HG03457 (cell line): ENCODE measurements at regions not wholly inside any gene's neighbourhood (a gene's known extent, or its start where the extent isn't known, plus 50 kb on each side); places are given as distances from the start of the nearest gene placed in this dataset.

Experiments used
- ATAC-seq: cut with Tn5 transposase; IDR thresholded peaks from one replicate; pipeline ENCODE4 v1.9.1; 2021; ENCODE audit warnings: moderate number of reproducible peaks; ENCODE audit not compliant: unreplicated experiment

DNA sequence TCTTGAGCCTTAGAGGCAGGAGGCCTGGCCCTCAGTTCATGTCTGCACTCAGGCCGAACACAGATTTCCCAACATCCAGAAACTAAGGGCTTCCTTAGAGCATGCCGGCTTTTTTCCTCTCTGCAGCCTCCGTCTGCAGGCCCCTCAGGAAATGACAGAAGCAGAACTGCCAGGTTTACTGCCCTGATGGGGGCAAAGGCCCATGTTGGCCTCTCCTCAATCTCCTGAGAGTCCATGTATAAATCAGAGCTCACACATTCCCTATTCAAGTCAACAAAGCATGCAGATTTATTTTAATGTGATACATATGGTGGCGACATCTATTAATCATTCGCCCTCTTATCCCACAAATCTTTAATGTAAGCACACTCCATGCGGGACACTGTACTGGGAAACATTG, 475.6 kb upstream of the HS6ST1 start:
- ATAC-seq = no peak

DNA sequence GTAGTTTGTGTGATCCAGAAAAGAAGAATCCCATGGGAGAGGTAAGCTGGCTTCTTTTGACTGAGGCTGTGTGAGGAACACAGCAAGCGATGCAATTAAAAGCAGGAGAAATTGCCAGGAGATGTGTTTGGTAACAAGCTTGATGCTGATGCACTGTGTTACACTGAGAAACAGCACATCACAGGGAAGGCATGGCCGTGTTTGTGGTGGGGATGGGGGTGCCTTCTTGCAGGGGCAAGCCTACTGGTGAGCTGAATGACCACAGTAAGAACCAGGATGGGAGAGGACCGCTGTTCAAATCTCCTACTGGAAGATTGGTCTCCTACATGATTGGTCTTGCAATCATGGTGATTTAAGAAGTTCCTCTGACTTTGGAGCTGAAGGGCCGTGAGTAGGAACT, 477.7 kb upstream of the HS6ST1 start:
- no peak for ATAC-seq

DNA sequence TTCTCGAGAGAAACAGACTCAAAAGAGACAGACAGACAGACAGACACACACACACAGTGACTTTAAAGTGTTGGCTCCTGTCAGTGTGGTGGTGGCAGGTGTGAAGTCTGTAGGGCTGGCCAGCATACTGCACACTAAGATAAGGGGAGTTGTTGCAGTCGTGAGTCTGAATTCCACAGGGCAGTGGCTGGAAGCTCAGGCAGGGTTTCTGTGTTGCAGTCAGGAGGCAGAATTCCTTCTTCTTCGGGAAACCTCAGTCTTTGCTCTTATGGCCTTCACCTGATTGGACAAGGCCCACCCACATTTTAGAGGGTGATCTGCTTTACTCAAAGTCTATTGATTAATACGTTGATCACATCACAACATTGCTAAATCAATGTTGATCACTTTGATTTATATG, 478.4 kb upstream of the HS6ST1 start:
- no peak for ATAC-seq

DNA sequence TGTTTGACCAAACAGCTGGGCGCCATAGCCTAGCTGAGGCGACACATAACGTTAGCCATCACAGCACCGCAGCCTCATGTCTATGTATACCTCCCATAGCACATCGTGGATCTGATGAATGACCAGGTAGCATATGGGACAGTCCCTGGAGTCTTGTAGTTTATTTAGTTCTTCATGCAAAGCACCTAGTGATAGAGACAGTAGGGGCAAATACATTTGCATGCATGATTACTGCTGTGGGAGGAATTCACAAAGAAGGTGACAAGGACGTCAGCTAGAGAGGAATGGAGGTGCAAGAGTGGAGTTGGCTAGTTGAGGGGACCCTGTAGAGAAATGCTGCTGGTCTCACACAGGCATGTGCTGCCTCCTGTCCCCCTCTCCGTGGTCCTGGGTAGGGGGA, 478.9 kb upstream of the HS6ST1 start:
- no peak for ATAC-seq

DNA sequence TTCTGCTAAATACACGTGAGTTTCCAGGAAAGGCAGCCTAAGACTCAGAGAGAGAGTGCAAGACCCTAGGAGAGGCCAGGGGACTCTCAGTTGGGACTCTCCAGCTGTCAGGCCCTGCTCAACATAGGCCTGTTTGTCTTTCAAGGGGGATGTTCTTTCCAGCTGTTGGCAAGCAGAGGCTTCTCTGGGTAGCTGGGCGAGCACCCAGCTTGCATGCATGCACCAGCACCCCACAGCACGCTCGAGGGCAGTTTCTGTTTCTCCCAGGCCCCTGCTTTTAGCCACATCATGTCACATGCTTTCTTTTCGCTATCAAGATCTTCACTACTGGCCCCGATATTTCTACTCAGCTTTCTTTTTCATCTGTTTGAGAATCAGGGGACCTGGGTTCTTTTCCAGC, 479.3 kb upstream of the HS6ST1 start:
- no peak for ATAC-seq

DNA sequence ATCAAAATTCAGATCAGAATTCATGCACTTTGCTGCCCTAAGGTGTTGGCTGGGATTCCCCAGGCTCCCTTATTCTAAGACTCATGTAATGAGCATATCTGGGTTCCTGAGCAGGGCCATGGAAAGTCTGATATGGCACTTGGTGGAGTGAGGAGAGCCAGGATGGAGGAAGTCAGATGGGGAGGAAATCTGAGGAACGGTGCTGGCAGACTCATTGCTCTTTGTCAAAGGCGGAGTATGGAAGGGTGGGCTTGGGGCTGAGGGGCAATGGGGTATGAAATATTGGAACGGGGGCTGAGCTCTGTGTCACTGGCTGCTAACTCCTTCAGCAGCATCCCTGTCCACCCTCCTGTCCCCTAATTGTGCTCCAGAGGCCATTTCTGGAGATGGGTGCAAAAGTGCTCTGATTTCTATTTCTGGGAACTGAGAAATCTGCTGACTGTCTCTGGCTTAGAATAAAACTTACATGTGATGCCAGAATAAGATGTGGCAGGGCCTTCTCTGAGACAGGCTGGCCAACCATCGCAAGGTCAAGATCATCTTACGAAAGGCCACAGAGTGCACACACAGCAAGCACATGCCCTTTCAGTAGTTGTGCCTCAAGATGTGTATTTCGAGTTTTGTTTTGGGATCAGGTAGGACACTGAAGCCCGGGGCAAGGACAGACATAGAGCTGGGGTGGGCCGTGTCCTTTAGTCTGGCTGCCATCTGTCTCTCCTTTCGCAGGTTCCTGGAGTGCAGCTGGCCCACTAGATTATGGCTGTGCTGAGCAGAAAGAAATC, 480.0 kb upstream of the HS6ST1 start:
- no peak for ATAC-seq

DNA sequence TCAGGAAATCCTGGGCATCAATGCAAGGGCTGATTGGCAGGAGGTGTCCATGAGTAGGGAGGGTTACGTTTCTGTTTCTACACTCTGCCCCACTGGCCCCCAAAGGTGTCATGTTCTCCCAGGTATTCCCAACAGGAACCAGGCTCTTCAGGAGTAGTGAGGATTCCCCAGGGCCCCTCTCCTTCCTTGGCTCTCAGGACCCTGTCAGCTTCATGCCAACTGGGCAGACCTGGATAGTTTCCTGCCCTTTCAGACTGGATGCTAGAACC, 480.6 kb upstream of the HS6ST1 start:
- ATAC-seq = no peak

DNA sequence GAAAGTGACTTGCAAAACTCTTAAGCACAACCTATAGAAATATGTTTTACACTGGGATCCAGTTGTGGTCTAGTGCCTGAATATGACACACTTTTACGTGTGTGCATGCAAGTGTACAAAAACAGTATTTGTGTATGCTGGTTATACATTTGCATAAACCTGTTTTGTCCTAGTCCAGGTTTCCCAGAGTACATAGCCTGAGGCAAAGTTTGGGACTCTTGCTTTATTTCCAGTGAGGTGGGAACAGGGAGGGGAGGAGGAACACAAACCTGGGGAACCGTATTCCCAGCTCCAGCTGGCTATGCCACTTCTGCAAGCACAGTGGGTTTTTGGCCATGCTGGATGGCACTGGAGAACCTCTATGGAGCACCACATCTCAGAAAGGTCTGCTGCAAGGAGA, 481.1 kb upstream of the HS6ST1 start:
- no peak for ATAC-seq

DNA sequence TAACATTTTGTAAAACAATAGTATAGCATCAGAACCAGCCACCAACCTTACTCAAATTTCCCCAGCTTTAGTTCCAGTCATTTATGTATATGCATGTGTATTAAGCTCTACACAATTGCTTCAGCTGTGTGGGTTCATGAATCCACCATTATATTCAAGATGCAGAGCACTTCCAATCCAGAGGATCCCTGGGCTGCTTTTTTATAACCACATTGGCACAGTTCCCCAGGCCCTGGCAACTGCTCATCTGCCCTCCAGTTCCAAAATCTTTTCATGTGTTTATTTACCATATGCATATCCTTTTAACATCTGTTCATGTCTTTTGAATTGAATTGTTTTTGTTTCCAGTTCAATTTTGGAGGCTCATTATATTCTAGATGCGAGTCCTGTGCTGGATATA, 482.9 kb upstream of the HS6ST1 start:
- no peak for ATAC-seq

DNA sequence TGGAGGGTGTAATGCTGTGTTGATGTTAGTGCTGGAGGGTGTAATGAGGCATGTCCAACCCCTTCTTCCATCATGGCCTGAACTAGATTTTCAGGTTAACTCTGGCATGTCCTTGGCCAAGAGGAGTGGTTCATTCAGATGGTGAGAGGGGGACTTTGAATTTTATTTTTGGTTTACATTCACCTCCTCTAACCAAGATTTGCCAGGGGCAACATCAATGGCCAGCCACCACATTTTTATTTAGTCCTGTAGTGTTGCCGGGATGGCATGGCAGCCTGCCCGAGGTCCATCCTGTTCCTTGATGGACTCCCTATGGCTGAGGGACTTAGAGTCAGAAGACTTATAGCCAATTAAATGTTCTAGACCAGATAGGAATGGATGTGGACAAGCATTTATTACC, 484.6 kb upstream of the HS6ST1 start:
- no peak for ATAC-seq

DNA sequence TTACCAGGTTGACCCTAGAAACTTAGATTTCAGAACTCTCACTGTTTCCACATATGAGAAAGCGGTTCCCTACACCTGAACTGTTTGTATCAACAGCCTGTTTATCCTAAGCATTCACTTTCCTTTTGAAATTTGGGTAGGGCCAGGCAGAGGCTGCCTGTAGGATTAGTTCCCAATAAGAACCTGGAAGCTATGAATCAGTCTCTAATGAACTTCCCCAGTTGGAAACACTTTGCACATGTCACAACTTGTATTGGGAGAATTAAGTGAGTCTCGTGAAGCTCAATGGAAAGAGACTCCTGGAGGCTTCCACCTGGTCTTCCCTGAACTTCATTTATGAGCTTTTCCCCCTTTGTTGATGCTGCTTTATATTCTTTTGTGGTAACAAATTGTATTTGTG, 486.6 kb upstream of the HS6ST1 start:
- ATAC-seq = no peak

DNA sequence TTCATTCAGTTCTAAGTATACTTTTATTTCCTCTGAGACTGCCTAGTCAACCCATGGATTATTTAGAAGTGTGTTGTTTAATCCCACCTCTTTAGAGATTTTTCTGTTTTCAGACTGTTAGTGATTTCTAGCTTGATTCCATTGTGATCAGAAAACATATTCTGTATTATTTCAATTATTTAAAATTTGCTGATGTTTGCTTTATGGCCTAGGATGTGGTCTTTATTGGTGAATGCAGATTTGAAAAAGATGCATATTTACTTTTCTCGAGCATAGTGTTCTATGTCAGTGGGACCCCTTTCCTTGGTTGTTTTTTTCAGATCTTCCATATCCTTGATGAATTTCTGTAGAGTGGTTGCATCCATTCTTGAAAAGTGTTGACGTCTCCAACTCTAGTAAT, 487.2 kb upstream of the HS6ST1 start:
- ATAC-seq = no peak

DNA sequence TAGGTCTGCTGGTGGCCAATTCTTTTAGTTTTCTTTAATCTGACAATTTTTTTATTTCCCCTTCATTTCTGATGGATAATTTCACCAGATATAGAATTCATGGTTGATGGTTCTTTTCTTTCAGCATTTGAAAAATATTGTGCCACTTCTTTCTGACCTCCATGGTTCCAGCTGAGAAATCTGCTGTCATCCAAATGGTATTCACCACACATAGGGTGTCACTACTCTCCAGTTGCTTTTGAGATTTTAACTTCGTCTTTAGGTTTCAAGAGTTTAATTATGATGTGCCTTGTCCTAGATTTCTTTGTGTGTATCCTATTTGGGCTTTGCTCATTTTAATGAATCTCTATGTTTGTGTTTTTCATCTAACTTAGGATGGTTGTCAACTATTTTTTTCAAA, 488.6 kb upstream of the HS6ST1 start:
- ATAC-seq = no peak

DNA sequence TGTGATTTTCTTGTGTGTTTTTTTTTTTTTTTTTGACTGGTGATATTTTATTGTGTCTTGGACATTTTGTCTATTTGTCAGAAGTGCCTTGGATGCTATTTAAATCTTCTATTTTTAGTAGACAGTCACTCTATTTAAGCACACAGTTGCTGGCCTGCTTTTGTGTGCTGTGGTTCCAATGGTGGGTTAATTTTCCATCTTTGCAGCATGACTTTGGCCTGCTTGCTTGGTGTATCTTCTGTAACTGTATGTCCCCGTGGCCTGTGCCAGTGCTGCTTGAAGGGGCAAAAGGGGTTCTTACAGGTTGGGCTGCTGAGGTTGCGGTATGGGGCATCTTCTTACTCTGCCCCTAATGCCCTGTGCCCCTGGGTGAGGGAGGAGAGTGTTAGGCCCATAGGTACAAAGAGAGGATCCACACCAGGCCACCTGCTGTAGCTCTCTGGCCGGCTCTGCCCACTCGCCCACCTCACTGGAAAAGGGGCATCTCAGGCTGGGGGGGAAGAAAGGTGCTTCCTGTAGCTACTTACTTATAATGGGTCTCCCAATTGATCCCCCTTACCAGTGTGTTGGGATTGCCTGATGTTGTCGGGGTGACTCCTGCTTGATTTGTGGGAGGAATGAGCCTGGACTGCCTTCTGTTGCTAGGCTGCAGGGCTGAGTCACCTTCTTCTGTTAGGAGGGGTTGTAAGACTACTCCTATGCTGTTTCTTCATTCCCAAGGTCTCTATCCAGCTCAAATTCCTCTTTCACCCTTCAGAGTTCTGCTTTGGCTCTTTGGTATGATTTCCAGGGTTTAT, 490.0 kb upstream of the HS6ST1 start:
- ATAC-seq = no peak

DNA sequence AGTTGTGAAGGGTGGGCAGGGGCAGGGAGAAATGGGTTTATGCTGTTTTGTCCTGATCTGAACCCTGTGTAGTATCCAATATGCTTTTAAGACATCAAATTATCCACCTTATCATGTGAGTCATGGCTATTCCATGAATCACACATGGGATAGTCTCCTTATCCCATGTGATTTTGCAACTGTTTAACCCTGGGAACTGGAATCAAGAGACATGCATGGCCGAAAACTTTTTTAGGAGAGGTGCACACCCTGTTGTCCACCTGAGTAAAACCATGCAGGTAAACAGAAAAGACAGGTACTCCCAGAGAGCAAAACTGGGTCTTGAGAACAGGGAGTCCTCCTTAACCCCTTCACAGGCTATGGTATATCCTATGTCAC, 490.6 kb upstream of the HS6ST1 start:
- ATAC-seq = no peak

DNA sequence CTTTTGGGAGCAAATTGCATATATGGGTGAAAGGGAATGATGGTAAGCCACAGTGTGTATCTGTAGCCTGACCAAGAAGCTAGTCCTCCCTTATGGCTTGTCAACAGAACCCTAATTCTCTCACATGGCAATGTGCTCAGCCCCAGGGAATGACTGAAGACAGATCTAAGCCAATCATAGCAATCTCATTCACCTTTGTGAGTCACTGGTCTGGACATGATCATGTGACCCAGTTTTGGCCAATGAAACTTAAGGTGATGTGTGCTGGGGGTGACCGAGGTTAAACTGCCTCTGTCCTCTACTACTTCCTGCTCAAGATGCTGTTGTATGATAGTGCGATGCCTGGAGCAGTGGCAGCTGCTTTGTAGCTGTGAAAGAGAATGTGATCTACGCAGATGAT, 491.2 kb upstream of the HS6ST1 start:
- ATAC-seq = no peak

DNA sequence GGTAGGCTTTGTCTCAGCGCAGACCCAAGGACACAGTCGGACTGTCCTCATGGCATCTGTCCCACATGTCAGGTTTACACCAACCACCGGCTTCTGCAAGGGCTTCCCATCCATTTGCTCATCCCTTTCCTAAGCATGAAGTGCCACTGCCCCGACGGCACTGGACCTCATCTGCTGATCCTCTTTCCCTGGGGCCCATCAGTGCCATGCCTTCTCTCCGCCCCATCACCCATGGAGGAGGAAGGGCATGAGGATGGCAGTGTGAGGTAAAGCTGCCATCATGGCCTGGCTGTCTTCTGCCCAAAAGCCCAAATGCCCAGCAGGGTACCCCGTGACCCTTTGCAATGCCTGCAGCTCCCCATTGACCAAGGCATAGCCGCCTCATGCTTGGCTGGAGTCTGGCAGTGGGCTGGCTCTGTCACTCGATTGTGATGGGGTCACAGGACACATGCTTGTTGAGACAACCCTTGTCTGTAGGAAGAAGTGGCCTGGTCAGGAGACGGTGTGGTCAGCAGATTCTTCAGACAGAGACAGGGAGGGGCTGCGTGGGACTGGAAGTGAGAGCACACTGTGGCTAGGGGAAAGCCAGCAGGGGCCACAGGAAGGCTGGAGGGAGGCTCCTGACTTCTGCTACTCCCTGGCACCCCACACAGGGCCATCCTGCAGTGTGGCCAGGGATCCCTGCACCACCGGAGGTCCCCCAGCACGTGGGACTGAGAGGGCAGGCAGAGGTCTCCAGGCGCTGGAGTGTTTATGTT, 493.7 kb upstream of the HS6ST1 start:
- no peak for ATAC-seq

DNA sequence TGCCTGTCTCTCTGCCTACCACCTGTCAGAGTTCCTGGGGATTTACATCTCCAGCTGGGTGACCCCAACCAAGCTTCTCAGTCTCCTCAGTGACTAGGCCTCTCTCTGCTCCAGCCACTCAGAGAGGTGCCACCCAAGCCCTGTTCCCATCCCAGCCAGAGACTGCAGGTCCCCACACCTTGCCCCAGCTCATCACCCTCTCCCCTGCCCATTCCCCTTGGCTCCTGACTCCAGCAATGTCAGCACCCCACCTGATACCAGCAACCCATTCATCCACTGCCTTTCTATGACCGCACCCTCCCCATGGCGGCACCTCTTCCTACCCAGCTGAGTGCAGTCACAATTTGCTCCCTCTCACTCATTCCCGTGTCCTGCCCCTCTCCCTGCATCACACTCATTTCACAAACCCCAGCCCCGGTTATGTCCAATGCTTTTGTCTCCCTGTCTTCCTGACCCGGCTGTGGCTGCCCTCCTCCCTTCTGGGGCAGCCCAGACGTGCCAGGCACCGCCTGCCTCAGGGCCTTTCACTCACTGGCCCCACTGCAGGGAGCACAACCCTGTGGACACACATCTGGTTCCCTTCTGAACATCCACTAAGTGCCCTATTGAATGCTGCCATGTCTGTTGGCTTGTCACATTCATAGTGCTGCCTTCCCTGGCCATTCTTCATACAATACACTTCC, 494.8 kb upstream of the HS6ST1 start:
- no peak for ATAC-seq

DNA sequence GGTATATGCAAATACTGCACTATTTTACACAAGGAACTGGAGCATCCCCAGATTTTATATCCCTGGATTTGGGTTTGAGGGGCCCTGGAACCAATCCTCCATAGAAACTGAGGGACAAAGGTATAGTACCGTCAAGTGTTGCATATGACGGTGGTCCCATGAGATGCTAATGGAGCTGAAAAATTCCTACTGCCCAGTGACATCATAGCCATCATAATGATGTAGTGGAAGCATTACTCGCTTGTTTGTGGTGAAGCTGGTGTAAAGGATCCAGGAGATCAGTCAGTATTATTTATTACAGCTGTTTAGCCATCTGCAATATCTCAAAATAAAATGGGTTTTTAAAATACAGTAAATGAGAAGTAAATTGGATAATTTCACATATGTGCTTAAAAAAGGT, 496.6 kb upstream of the HS6ST1 start:
- no peak for ATAC-seq

DNA sequence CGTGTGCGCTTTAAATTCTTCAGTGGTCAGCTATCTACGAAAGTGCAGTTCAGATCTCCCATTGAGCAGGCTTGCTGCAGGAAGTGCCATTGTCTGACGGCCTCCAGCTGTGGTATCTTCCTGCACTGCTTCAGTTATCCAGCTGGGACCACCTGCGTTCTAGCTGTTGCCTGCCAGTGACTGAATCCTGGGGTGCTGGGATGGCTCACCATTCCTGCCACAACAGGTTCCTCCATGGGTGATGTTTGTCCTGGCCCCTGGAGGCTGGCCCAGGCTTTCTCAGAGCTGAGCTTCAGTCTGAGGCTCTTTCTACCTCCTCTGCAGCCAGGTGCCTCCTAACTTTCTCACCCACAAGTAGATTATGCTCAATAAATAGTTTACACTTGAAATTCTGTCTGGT, 498.5 kb upstream of the HS6ST1 start:
- no peak for ATAC-seq

DNA sequence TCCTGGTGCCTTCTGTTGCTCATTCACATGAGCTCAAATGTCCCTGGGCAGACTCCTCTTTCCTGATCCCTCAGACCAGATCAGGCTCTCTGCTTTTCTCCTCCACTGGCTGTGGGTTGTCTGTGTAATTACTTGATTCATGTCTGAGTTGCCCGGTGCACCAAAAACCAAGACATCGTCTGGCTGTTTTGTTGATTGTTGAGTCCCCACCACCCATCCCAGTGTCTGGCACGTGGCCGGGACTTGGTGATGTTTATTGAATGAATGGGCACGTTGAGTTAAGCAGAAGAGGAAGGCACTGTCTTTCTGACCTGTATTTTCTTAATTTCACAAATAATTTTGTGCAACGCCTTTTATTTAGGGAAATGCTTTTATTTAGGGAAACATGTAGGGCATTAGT, 499.1 kb upstream of the HS6ST1 start:
- no peak for ATAC-seq

DNA sequence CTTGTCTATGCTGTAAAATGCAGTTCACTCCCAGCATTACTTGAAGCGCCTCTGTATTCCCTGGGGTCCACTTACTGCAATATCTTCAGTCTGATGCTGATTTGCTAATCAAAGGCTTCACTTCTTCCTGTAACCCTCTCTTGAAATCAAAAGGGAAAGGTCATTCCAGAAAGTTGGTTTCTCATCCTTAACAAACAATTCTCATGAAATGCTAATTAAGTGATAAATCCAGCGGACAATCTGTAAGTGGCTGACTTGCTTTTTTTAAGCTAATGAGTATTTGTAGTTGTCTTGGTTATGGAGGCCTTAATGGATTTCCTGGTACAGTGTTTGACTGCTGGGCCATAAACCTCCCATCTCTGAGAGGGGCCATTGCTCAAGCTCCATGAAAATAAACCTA, 499.6 kb upstream of the HS6ST1 start:
- ATAC-seq = no peak
